SK-N-SH treated with all-trans-retinoic acid at 6 μM for 48 hours (cell line): ENCODE measurements at regions not wholly inside any gene's neighbourhood (a gene's known extent, or its start where the extent isn't known, plus 50 kb on each side); places are given as distances from the start of the nearest gene placed in this dataset.

Experiments
- GLIS3 ChIP-seq: fragments of 250-450 bp; sonication (Bioruptor Pico); IDR thresholded peaks from 2 replicates; pipeline ENCODE4 v1.5.0; 2020; ENCODE audit warnings: mild to moderate bottlenecking, moderate library complexity
- ISL1 ChIP-seq: fragments of 250-450 bp; sonication (Bioruptor Pico); IDR thresholded peaks from 2 replicates; pipeline ENCODE4 v2.1.2; 2022; ENCODE audit warnings: mild to moderate bottlenecking, moderate library complexity
- ZNF565 ChIP-seq: fragments of 450-650 bp; formaldehyde crosslinking; conservative IDR thresholded peaks from 2 replicates; pipeline ENCODE4 v1.5.0; 2020; ENCODE audit warnings: low read depth, mild to moderate bottlenecking, moderate library complexity
- TF ChIP-seq, protein P1 (sequence below): fragments of 250-450 bp; sonication (Bioruptor Pico); IDR thresholded peaks from 2 replicates; pipeline ENCODE4 v1.5.1; 2020; ENCODE audit warnings: low read depth, mild to moderate bottlenecking, moderate library complexity

DNA sequence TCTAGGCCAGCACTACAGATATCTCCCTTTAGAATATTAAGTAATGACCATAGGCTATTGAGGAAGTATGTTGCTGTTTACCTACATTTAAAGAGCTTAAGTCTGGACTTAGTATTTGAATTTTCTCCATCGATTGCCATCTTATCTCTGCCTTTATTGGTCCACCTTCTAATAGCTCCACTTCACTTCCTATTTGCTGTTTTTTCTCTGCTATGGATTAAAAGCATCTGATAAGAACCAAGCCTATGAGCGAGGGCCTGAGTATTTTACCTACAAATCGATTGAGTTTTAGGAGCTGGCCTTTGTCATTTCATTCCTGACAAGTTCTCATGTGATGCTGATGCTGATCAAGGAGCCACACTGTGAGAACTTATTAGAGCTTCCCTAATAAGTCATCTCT lies 52.6 kb upstream of the AKAP13 start:
- no peak for TF ChIP-seq ZNF565
- TF ChIP-seq GLIS3 (CRISPR knock-in tag): no peak
- TF ChIP-seq, protein P1, sequence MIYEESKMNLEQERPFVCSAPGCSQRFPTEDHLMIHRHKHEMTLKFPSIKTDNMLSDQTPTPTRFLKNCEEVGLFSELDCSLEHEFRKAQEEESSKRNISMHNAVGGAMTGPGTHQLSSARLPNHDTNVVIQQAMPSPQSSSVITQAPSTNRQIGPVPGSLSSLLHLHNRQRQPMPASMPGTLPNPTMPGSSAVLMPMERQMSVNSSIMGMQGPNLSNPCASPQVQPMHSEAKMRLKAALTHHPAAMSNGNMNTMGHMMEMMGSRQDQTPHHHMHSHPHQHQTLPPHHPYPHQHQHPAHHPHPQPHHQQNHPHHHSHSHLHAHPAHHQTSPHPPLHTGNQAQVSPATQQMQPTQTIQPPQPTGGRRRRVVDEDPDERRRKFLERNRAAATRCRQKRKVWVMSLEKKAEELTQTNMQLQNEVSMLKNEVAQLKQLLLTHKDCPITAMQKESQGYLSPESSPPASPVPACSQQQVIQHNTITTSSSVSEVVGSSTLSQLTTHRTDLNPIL (CRISPR knock-in tag): no peak
- TF ChIP-seq ISL1: no peak
